CD14-positive monocyte (primary cell): ENCODE measurements at regions not wholly inside any gene's neighbourhood (a gene's known extent, or its start where the extent isn't known, plus 50 kb on each side); places are given as distances from the start of the nearest gene placed in this dataset.

Source experiments
- DNase-seq, 3 donors: peaks; one replicate each; pipeline ENCODE4 v3.0.0-alpha.2; 2011 to 2022
- H2AFZ ChIP-seq: 2 replicates; pipeline ENCODE4 v1.6.0; 2012; ENCODE audit warnings: mild to moderate bottlenecking, low read depth, low read length, inconsistent platforms; ENCODE audit not compliant: insufficient read depth, poor library complexity, severe bottlenecking
- H3K27ac ChIP-seq, 2 donors: 1 replicate in 1 of 2; 2 replicates in 1 of 2; pipeline ENCODE4 v1.5.1; 2012 to 2013; ENCODE audit warnings: low read length in 2 of 2, control low read depth in 1 of 2, inconsistent platforms in 1 of 2, low read depth in 1 of 2, mild to moderate bottlenecking in 1 of 2
- H3K27me3 ChIP-seq, 2 donors: one replicate each; pipeline versions ENCODE4 v1.6.0 to v1.6.1; 2011 to 2013; ENCODE audit warnings: low read length in 2 of 2; ENCODE audit not compliant: control insufficient read depth in 2 of 2, insufficient read depth in 2 of 2
- H3K36me3 ChIP-seq, 2 donors: replicated peaks in 1 of 2; 1 replicate in 1 of 2; 2 replicates in 1 of 2; pipeline versions ENCODE4 v1.5.1 to v1.6.1; 2012 to 2013; ENCODE audit warnings: low read length in 2 of 2, control low read depth in 1 of 2, inconsistent platforms in 1 of 2, mild to moderate bottlenecking in 1 of 2; ENCODE audit not compliant: insufficient read depth in 2 of 2, control insufficient read depth in 1 of 2
- H3K4me1 ChIP-seq, 2 donors: 1 replicate in 1 of 2; 2 replicates in 1 of 2; pipeline versions ENCODE4 v1.5.1 to v1.6.1; 2012 to 2013; ENCODE audit warnings: low read length in 2 of 2, control low read depth in 1 of 2, inconsistent platforms in 1 of 2, mild to moderate bottlenecking in 1 of 2, moderate library complexity in 1 of 2; ENCODE audit not compliant: insufficient read depth in 2 of 2, control insufficient read depth in 1 of 2
- H3K4me2 ChIP-seq: replicated peaks from 2 replicates; pipeline ENCODE3; 2012; ENCODE audit warnings: low read length, moderate library complexity, mild to moderate bottlenecking; ENCODE audit not compliant: poor library complexity, severe bottlenecking; ENCODE audit errors: extremely low read depth
- H3K4me3 ChIP-seq, 3 experiments: fragments of 200-600 bp in 1 of 3; sonication (generic) in 1 of 3; replicated peaks in 1 of 3; 1 replicate in 2 of 3; 2 replicates in 1 of 3; pipeline ENCODE4 v1.5.1; 2011 to 2013; ENCODE audit warnings: low read length in 3 of 3, mild to moderate bottlenecking in 3 of 3, control low read depth in 2 of 3, low read depth in 2 of 3, inconsistent platforms in 1 of 3, moderate library complexity in 1 of 3
- H3K79me2 ChIP-seq: 2 replicates; pipeline ENCODE4 v1.6.0; 2012; ENCODE audit warnings: mild to moderate bottlenecking, control low read depth, inconsistent platforms, low read length, moderate library complexity; ENCODE audit not compliant: insufficient read depth
- H3K9ac ChIP-seq: 2 replicates; pipeline ENCODE4 v1.6.0; 2017; ENCODE audit warnings: low read length, mild to moderate bottlenecking; ENCODE audit not compliant: insufficient read depth, poor library complexity, severe bottlenecking
- H3K9me3 ChIP-seq, 2 donors: replicated peaks in 1 of 2; 1 replicate in 1 of 2; 2 replicates in 1 of 2; pipeline versions ENCODE4 v1.5.1 to v1.6.1; 2012 to 2013; ENCODE audit warnings: low read length in 2 of 2, control low read depth in 1 of 2; ENCODE audit not compliant: control insufficient read depth in 1 of 2, insufficient read depth in 1 of 2
- H4K20me1 ChIP-seq: 2 replicates; pipeline ENCODE4 v1.6.0; 2012; ENCODE audit warnings: mild to moderate bottlenecking, low read length, control low read depth, moderate library complexity; ENCODE audit not compliant: insufficient read depth
- H3K27ac Mint-ChIP-seq, 7 donors: one replicate each; pipeline ENCODE4 v1.8.0; 2020; ENCODE audit warnings: mild to moderate bottlenecking in 7 of 7, mixed read lengths in 7 of 7, moderate library complexity in 6 of 7, inconsistent platforms in 2 of 7
- H3K27me3 Mint-ChIP-seq, 3 donors: one replicate each; pipeline ENCODE4 v1.8.0; 2021 to 2022; ENCODE audit warnings: low read depth in 3 of 3, mild to moderate bottlenecking in 3 of 3, mixed read lengths in 3 of 3, moderate library complexity in 3 of 3, inconsistent platforms in 1 of 3
- H3K36me3 Mint-ChIP-seq, 2 donors: one replicate each; pipeline ENCODE4 v1.8.0; 2020; ENCODE audit warnings: mixed read lengths in 2 of 2, inconsistent platforms in 1 of 2, mild to moderate bottlenecking in 1 of 2
- H3K4me1 Mint-ChIP-seq: one replicate; pipeline ENCODE4 v1.8.0; 2020; ENCODE audit warnings: mild to moderate bottlenecking, mixed read lengths
- H3K4me3 Mint-ChIP-seq, 2 donors: one replicate each; pipeline ENCODE4 v1.8.0; 2020; ENCODE audit warnings: mild to moderate bottlenecking in 2 of 2, mixed read lengths in 2 of 2, moderate library complexity in 1 of 2
- H3K9me3 Mint-ChIP-seq, 7 donors: one replicate each; pipeline ENCODE4 v1.8.0; 2020 to 2022; ENCODE audit warnings: mixed read lengths in 7 of 7, mild to moderate bottlenecking in 6 of 7, moderate library complexity in 6 of 7, inconsistent platforms in 2 of 7
- WGBS: methylation state at CpG from one replicate; pipeline ENCODE4 v1.1.5; 2013; ENCODE audit warnings: missing lambda C conversion rate; ENCODE audit not compliant: insufficient coverage; 5-methylcytosine and 5-hydroxymethylcytosine counted together
- intact Hi-C, 2 donors: fragments of 100-400 bp; cut with micrococcal nuclease; formaldehyde crosslinking; loops; one replicate each; pipeline versions ENCODE4 v1.15.0 to v1.15.1; 2023
- TF ChIP-seq, protein P1 (sequence below): fragments of 200-600 bp; IDR thresholded peaks from one replicate; pipeline ENCODE4 v1.8.0; 2022; ENCODE audit warnings: antibody characterized with exemption, mild to moderate bottlenecking

DNA sequence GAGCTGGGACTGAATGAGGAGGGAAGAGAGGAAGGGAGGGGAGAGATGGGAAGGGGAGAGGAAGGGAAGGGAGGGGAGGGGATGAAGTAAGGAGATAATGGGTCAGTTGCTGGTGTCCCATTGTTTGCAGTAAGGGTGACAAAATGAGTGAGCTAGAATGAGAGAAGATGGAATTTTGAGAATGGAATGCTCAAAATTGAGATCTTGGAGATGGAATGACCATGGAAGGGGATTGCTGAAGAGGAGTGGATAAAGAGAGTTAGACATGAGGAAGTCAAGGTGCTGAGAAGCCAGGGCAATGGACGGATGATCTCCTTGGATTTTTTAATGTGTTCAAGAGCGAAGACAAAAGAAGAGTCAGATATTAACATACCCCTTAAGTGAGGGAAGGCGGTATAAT lies 80.5 kb upstream of the SSTR4 start:
- H2AFZ ChIP-seq: no peak overlapping the region

DNA sequence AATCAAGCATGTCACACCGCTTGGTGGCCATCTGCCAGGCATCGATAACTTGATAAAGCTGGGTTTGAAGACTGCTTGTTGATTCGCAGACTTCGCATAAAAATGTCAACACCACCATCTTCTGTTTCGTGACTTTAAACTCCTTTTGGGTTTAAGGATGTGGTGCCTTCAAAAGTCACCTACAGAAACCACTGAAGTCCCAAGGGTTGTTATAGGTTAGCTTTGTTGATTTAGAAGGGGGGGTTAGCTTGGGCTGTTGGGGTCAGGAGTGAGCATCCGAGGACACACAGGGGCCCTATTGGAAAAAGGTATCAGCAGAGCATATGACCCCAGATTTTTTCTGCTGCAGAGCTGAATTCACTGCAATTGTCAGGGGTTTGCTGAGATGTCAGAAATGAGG lies 76.7 kb upstream of the SSTR4 start:
- intact Hi-C loops: no loop called here
- Histone ChIP-seq H2AFZ (no peak overlapping the region), H3K27ac (no peak overlapping the region), H3K36me3 (no peaks in the 10 kb centered on the region), H3K9me3 (no peaks in the 10 kb centered on the region), H4K20me1 (no peaks in the 10 kb centered on the region), H3K27me3 (peaks cover 0 to 2% of the 10 kb centered on the region in 2 donors), H3K9ac (no peak overlapping the region), H3K79me2 (no peaks in the 10 kb centered on the region), H3K4me1 (no peaks in the 10 kb centered on the region), H3K4me2 (no peak overlapping the region), H3K4me3 (no peak overlapping the region)
- no peak for DNase-seq
- WGBS: 85% methylated on average over 5 of the region's 6 CpGs
- Mint-ChIP-seq H3K4me3 (no peak overlapping the region), H3K27me3 (peaks cover 7 to 17% (median 13%) of the 10 kb centered on the region in 3 donors), H3K4me1 (peaks cover 4% of the 10 kb centered on the region), H3K9me3 (peaks cover 0 to 3% (median 0%) of the 10 kb centered on the region in 7 donors), H3K36me3 (no peaks in the 10 kb centered on the region), H3K27ac (no peak overlapping the region)
- TF ChIP-seq, protein P1, sequence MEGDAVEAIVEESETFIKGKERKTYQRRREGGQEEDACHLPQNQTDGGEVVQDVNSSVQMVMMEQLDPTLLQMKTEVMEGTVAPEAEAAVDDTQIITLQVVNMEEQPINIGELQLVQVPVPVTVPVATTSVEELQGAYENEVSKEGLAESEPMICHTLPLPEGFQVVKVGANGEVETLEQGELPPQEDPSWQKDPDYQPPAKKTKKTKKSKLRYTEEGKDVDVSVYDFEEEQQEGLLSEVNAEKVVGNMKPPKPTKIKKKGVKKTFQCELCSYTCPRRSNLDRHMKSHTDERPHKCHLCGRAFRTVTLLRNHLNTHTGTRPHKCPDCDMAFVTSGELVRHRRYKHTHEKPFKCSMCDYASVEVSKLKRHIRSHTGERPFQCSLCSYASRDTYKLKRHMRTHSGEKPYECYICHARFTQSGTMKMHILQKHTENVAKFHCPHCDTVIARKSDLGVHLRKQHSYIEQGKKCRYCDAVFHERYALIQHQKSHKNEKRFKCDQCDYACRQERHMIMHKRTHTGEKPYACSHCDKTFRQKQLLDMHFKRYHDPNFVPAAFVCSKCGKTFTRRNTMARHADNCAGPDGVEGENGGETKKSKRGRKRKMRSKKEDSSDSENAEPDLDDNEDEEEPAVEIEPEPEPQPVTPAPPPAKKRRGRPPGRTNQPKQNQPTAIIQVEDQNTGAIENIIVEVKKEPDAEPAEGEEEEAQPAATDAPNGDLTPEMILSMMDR: no peak

More for the DNA sequence above, 80.5 kb upstream of the SSTR4 start:
- DNase-seq: no peak
- Mint-ChIP-seq H3K4me1 (peaks cover 3% of the 10 kb centered on the region), H3K4me3 (no peak overlapping the region), H3K36me3 (no peaks in the 10 kb centered on the region), H3K27ac (no peak overlapping the region), H3K27me3 (peaks cover 2 to 16% (median 15%) of the 10 kb centered on the region in 3 donors), H3K9me3 (no peaks in the 10 kb centered on the region)
- WGBS: no CpG with 5 or more reads among the region's 3 CpGs
- no peaks in the 10 kb centered on the region for H3K9me3 ChIP-seq
- no peaks in the 10 kb centered on the region for H3K27me3 ChIP-seq
- intact Hi-C loops: no loop called here
- H3K4me1 ChIP-seq: no peaks in the 10 kb centered on the region
- no peaks in the 10 kb centered on the region for H4K20me1 ChIP-seq
- TF ChIP-seq, protein P1: no peak
- no peaks in the 10 kb centered on the region for H3K36me3 ChIP-seq
- H3K4me2 ChIP-seq: no peak overlapping the region
- H3K27ac ChIP-seq: no peak overlapping the region
- H3K4me3 ChIP-seq: no peak overlapping the region
- no peaks in the 10 kb centered on the region for H3K79me2 ChIP-seq
- H3K9ac ChIP-seq: no peak overlapping the region
